ENCODE measurements at regions not wholly inside any gene's neighbourhood (a gene's known extent, or its start where the extent isn't known, plus 50 kb on each side); places are given as distances from the start of the nearest gene placed in this dataset.
"Not testable (repeated sequence)": the region's sequence is repeated elsewhere in the genome, so short reads cannot be mapped to it uniquely, and the experiment has no call there.

DNA sequence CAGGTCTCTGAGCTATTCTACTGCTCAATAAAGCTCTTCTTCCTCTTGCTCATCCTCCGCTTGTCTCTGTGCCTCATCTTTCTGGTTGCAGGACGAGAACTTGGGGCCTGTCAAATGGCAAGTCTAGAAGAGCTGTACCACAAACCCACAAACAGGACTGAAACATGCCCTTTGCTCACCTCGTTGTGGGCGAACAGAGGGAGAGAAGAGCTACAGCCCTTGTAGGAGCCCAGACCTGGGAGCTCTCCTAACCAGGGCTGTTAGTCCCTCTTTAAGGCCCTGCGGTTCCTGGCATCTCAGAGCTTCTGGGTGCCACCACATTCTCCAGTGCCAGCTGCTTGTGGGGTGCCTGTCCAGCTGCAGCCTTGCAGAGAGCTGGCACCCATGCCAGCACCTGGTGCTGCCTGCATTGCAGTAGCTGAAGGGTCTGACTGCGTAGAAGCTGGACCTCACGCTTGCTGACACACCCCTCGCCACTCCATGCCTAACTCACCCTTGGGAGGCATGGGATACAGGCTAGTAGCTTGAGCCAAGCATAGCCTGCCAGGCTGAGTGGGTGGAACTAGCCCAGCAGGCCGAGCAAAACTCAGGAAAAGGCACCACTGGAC is 313.4 kb downstream of the ANKRD30B start:
- not testable (repeated sequence) for DNase-seq (ENCODE audit: low spot score)

DNA sequence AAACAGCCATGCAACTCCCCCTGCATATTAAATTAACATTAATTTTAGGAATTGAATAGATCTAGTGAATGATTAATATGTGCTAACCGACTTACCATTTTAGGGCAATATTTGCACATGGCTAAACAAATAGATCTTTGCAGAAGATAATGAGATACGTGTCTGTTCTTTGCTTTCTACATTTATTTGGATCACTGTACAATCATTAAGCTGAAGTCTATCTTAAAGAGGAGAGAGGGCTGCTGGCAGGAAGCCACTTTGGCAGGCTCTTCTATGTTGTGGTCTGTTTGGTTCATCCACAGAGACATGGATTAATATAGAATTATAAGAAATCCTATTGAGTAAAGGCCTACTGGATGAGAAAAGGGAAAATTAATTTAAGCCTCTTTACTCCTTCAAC is 318.5 kb downstream of the ANKRD30B start:
- not testable (repeated sequence) for DNase-seq (ENCODE audit: low spot score)

DNA sequence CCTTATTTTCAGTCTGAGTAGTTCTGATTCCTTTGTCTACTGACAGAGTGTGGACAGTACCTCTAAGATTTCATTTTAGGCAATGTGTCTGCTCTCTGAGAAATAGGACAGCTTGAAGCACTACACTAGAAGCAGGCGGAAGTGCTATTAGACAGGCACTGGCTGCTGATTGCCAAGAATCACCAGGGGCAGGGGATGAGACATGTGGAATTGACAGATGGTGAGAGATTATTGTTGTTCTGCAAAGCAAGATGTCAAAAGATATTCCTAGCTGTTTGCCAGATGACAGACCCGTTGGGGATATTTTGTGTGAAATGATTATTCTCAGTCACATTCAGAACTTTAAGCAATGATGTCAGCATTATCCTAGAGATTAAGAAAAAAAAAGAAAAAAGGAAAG is 323.3 kb downstream of the ANKRD30B start:
- not testable (repeated sequence) for DNase-seq (ENCODE audit: low spot score)
